Mesenchymal stem cell (in vitro differentiated cells and primary cell): ENCODE measurements at regions not wholly inside any gene's neighbourhood (a gene's known extent, or its start where the extent isn't known, plus 50 kb on each side); places are given as distances from the start of the nearest gene placed in this dataset.
A peak's percentile ranks its signal among the peaks of the same experiment; 100 is the strongest.

Experiments
- DNase-seq: peaks from one replicate; pipeline ENCODE4 v3.0.0-alpha.2; 2013
- H2AFZ ChIP-seq: one replicate; pipeline ENCODE4 v1.6.1; 2013; ENCODE audit warnings: low read depth, mild to moderate bottlenecking, control low read depth, inconsistent platforms, low read length, moderate library complexity
- H2AK5ac ChIP-seq: 2 replicates; pipeline ENCODE4 v1.6.1; 2013; ENCODE audit warnings: low read length, moderate library complexity, mild to moderate bottlenecking, inconsistent platforms; ENCODE audit not compliant: severe bottlenecking
- H2BK120ac ChIP-seq: one replicate; pipeline ENCODE4 v1.6.1; 2013; ENCODE audit warnings: low read depth, mild to moderate bottlenecking, inconsistent platforms, low read length, moderate library complexity
- H2BK12ac ChIP-seq, 2 experiments: one replicate each; pipeline ENCODE4 v1.6.1; 2013; ENCODE audit warnings: inconsistent platforms in 2 of 2, low read length in 2 of 2, mild to moderate bottlenecking in 2 of 2, moderate library complexity in 2 of 2, control low read depth in 1 of 2
- H2BK15ac ChIP-seq: one replicate; pipeline ENCODE4 v1.6.1; 2013; ENCODE audit warnings: mild to moderate bottlenecking, low read depth, inconsistent platforms; ENCODE audit not compliant: poor library complexity, severe bottlenecking
- H2BK5ac ChIP-seq: 2 replicates; pipeline ENCODE4 v1.6.1; 2013; ENCODE audit warnings: low read depth, mild to moderate bottlenecking, low read length, control low read depth, inconsistent platforms; ENCODE audit not compliant: poor library complexity, severe bottlenecking
- H3K14ac ChIP-seq, 2 experiments: one replicate each; pipeline ENCODE4 v1.6.1; 2013; ENCODE audit warnings: inconsistent platforms in 2 of 2, low read length in 2 of 2, control low read depth in 1 of 2, mild to moderate bottlenecking in 1 of 2, moderate library complexity in 1 of 2
- H3K18ac ChIP-seq, 2 experiments: one replicate each; pipeline ENCODE4 v1.6.1; 2013; ENCODE audit warnings: inconsistent platforms in 2 of 2, low read length in 2 of 2, control low read depth in 1 of 2, low read depth in 1 of 2, mild to moderate bottlenecking in 1 of 2
- H3K23ac ChIP-seq, 2 experiments: one replicate each; pipeline ENCODE4 v1.6.1; 2013; ENCODE audit warnings: inconsistent platforms in 2 of 2, low read length in 2 of 2, mild to moderate bottlenecking in 2 of 2, moderate library complexity in 2 of 2, control low read depth in 1 of 2
- H3K27ac ChIP-seq: 2 replicates; pipeline ENCODE4 v1.5.1; 2013; ENCODE audit warnings: mild to moderate bottlenecking, moderate library complexity, low read length, control low read depth, inconsistent platforms; ENCODE audit not compliant: poor library complexity, severe bottlenecking
- H3K27me3 ChIP-seq, 2 experiments: 2 replicates each; pipeline versions ENCODE4 v1.6.1 to v1.7.0; 2013; ENCODE audit warnings: low read length in 2 of 2, mild to moderate bottlenecking in 2 of 2, moderate library complexity in 2 of 2, control low read depth in 1 of 2, inconsistent platforms in 1 of 2; ENCODE audit not compliant: control insufficient read depth in 1 of 2, insufficient read depth in 1 of 2
- H3K36me3 ChIP-seq, 2 experiments: 2 replicates each; pipeline versions ENCODE4 v1.6.1 to v1.7.0; 2013; ENCODE audit warnings: low read length in 2 of 2, control low read depth in 1 of 2, inconsistent platforms in 1 of 2, low read depth in 1 of 2, mild to moderate bottlenecking in 1 of 2; ENCODE audit not compliant: insufficient read depth in 2 of 2, control insufficient read depth in 1 of 2
- H3K4ac ChIP-seq, 2 experiments: one replicate each; pipeline ENCODE4 v1.6.1; 2013; ENCODE audit warnings: inconsistent platforms in 2 of 2, low read length in 2 of 2, mild to moderate bottlenecking in 2 of 2, moderate library complexity in 2 of 2, control low read depth in 1 of 2, low read depth in 1 of 2
- H3K4me1 ChIP-seq: 2 replicates; pipeline ENCODE4 v1.6.1; 2013; ENCODE audit warnings: low read depth, low read length, control low read depth; ENCODE audit not compliant: control insufficient read depth, insufficient read depth
- H3K4me2 ChIP-seq: 2 replicates; pipeline ENCODE4 v1.6.1; 2013; ENCODE audit warnings: low read length, mild to moderate bottlenecking, inconsistent platforms; ENCODE audit not compliant: poor library complexity, severe bottlenecking
- H3K4me3 ChIP-seq, 2 experiments: 2 replicates each; pipeline versions ENCODE4 v1.5.1 to v1.7.0; 2013; ENCODE audit warnings: low read length in 2 of 2, mild to moderate bottlenecking in 2 of 2, control low read depth in 1 of 2, low read depth in 1 of 2; ENCODE audit not compliant: insufficient read depth in 1 of 2
- H3K79me1 ChIP-seq: replicated peaks from 2 replicates; pipeline ENCODE4 v1.6.1; 2013; ENCODE audit warnings: mild to moderate bottlenecking, control low read depth, low read length, inconsistent platforms; ENCODE audit not compliant: poor library complexity, severe bottlenecking
- H3K9ac ChIP-seq: 2 replicates; pipeline ENCODE4 v1.7.0; 2013; ENCODE audit warnings: mild to moderate bottlenecking, low read length, moderate library complexity
- H3K9me3 ChIP-seq: 2 replicates; pipeline ENCODE4 v1.7.0; 2013; ENCODE audit warnings: mild to moderate bottlenecking, low read length; ENCODE audit not compliant: control insufficient read depth
- H4K8ac ChIP-seq: one replicate; pipeline ENCODE4 v1.6.1; 2013; ENCODE audit warnings: inconsistent platforms, mild to moderate bottlenecking, low read length, moderate library complexity
- H4K91ac ChIP-seq: one replicate; pipeline ENCODE4 v1.6.1; 2013; ENCODE audit warnings: mild to moderate bottlenecking, low read length, inconsistent platforms
- WGBS: methylation state at CpG from one replicate; pipeline ENCODE4 v1.1.7; 2013; ENCODE audit warnings: mixed read lengths; 5-methylcytosine and 5-hydroxymethylcytosine counted together

DNA sequence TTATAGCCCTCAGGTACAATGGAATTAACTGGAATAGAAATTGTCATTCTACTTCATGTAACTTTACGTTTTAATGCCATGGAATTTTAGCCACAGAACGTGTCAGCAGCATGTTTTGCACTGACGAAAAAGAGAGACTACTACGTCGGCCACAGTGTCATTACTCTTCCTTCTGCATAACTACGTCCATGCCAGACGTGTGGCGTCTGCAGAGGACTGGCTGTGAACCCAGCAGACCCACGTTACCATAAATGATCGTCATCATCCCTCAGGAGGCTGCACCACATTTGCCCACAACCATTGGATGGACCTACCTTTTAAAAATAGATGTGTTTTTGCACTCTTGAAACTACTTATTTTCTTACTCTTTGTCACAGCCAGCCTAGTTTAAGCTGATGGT is 63.8 kb upstream of the ATG10 start:
- H3K4me3 ChIP-seq: no peak overlapping the region
- no peaks in the 10 kb centered on the region for H3K27me3 ChIP-seq
- no peaks in the 10 kb centered on the region for H3K4me1 ChIP-seq
- H2AFZ ChIP-seq: no peak overlapping the region
- no peak for DNase-seq
- H2BK120ac ChIP-seq: no peak overlapping the region
- no peak overlapping the region for H3K9ac ChIP-seq
- H4K8ac ChIP-seq: no peak overlapping the region
- no peaks in the 10 kb centered on the region for H3K79me1 ChIP-seq
- H2AK5ac ChIP-seq: no peak overlapping the region
- H3K27ac ChIP-seq: no peak overlapping the region
- H3K4me2 ChIP-seq: no peak overlapping the region
- no peak overlapping the region for H3K4ac ChIP-seq
- no peak overlapping the region for H2BK5ac ChIP-seq
- H2BK15ac ChIP-seq: no peak overlapping the region
- no peaks in the 10 kb centered on the region for H3K9me3 ChIP-seq
- WGBS: 93% methylated on average over 10 of the region's 10 CpGs
- no peaks in the 10 kb centered on the region for H3K36me3 ChIP-seq
- no peak overlapping the region for H3K23ac ChIP-seq
- H3K14ac ChIP-seq: no peak overlapping the region
- H4K91ac ChIP-seq: no peak overlapping the region
- no peak overlapping the region for H2BK12ac ChIP-seq
- H3K18ac ChIP-seq: no peak overlapping the region

DNA sequence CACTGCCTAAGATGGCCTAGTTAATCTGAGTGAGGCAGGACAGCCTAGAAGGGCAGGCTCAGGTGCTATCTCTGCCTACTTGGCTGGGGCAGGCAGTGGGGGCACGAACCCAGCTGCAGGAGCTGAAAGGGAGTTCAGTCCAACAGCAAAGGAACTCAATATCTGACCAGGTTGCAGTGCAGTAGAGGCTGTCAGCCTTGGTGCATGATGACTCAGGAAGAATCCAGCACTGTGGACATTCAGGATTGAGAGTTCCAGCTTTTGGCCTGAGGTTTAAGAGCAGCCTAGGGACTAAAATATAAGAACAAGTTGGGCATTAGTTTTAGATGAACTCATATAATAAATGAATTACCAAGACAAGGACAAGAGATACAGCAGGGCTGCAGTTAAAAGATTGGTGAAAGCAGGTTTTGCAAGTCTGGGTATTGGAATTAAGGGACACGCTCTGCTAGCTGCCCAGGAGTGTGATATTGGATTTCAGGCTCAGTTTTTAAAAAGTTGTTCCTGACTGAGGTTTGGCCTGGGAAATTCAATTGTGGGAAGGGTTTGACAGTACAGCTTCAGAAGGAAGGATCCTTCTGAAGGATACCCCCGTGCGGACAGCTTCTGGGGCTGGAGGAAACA is 64.7 kb upstream of the ATG10 start:
- H2BK120ac ChIP-seq: no peak overlapping the region
- H2AFZ ChIP-seq: no peak overlapping the region
- H4K8ac ChIP-seq: no peak overlapping the region
- H3K4me3 ChIP-seq: no peak overlapping the region
- no peak overlapping the region for H2BK15ac ChIP-seq
- H4K91ac ChIP-seq: no peak overlapping the region
- H2AK5ac ChIP-seq: no peak overlapping the region
- no peak overlapping the region for H2BK5ac ChIP-seq
- DNase-seq: no peak
- no peak overlapping the region for H3K27ac ChIP-seq
- 86% methylated on average over 4 of the region's 4 CpGs for WGBS
- H3K79me1 ChIP-seq: no peaks in the 10 kb centered on the region
- H2BK12ac ChIP-seq: no peak overlapping the region
- H3K14ac ChIP-seq: peak overlapping the region in 1 of 2 experiments; percentile 9
- no peaks in the 10 kb centered on the region for H3K27me3 ChIP-seq
- no peak overlapping the region for H3K4ac ChIP-seq
- no peaks in the 10 kb centered on the region for H3K9me3 ChIP-seq
- H3K4me2 ChIP-seq: no peak overlapping the region
- H3K18ac ChIP-seq: no peak overlapping the region
- H3K36me3 ChIP-seq: no peaks in the 10 kb centered on the region
- H3K4me1 ChIP-seq: no peaks in the 10 kb centered on the region
- H3K9ac ChIP-seq: no peak overlapping the region
- H3K23ac ChIP-seq: no peak overlapping the region

DNA sequence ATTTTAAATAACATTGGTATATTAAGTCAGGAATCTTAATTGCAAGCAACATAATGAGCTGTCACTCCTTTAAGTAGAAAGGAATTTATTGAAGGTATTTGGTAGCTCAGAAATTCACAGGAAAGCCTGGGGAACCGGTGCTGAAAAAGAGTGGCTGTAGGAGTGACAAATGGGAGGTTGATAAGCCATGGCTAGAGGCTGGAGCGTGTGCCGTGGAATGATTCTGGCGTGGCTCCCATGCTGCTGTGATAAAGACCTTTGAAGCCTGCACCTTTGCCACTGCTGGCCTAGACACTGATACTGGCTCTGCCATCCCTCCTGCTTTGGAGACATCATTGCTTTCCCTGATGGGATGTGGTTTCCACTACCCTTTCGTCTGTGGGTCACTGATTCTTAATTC is 65.7 kb upstream of the ATG10 start:
- DNase-seq: no peak
- H2BK120ac ChIP-seq: no peak overlapping the region

DNA sequence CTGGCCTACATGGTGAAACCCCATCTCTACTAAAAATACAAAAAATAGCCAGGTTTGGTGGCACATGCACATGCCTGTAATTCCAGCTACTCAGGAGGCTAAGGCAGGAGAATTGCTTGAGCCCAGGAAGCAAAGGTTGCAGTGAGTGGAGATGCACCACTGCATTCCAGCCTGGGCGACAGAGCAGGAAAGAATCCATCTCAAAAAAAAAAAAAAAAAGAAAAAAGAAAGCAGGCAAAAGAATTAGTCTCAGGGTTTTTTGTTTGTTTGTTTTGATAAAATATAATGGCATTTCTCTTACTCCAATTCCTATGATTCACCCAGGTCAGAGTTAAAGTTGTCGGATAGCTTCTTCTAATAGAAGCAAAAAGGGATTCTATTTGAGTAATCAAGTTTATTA is 67.0 kb upstream of the ATG10 start:
- no peak for DNase-seq
- no peak overlapping the region for H2BK12ac ChIP-seq
- no peaks in the 10 kb centered on the region for H3K36me3 ChIP-seq
- H2BK15ac ChIP-seq: no peak overlapping the region
- no peak overlapping the region for H4K8ac ChIP-seq
- no CpG with 5 or more reads among the region's 2 CpGs for WGBS
- no peak overlapping the region for H3K23ac ChIP-seq
- no peaks in the 10 kb centered on the region for H3K79me1 ChIP-seq
- no peaks in the 10 kb centered on the region for H3K27me3 ChIP-seq
- H3K9me3 ChIP-seq: no peaks in the 10 kb centered on the region
- H2AFZ ChIP-seq: no peak overlapping the region
- H3K4me1 ChIP-seq: no peaks in the 10 kb centered on the region
- no peak overlapping the region for H3K27ac ChIP-seq
- no peak overlapping the region for H3K4ac ChIP-seq
- H3K9ac ChIP-seq: no peak overlapping the region
- H2AK5ac ChIP-seq: no peak overlapping the region
- H2BK120ac ChIP-seq: no peak overlapping the region
- H4K91ac ChIP-seq: no peak overlapping the region
- no peak overlapping the region for H3K4me3 ChIP-seq
- no peak overlapping the region for H3K4me2 ChIP-seq
- H3K14ac ChIP-seq: no peak overlapping the region
- H2BK5ac ChIP-seq: no peak overlapping the region
- no peak overlapping the region for H3K18ac ChIP-seq

More for the DNA sequence above, 65.7 kb upstream of the ATG10 start:
- Histone ChIP-seq H3K9me3 (no peaks in the 10 kb centered on the region), H3K79me1 (no peaks in the 10 kb centered on the region), H3K18ac (no peak overlapping the region), H3K27me3 (no peaks in the 10 kb centered on the region), H2BK12ac (no peak overlapping the region), H3K27ac (no peak overlapping the region), H3K36me3 (no peaks in the 10 kb centered on the region), H4K91ac (no peak overlapping the region), H3K4me3 (no peak overlapping the region), H3K4ac (no peak overlapping the region), H3K23ac (no peak overlapping the region), H3K4me1 (no peaks in the 10 kb centered on the region), H4K8ac (no peak overlapping the region), H3K4me2 (no peak overlapping the region), H3K9ac (no peak overlapping the region), H2BK15ac (no peak overlapping the region), H2AK5ac (no peak overlapping the region), H2AFZ (no peak overlapping the region), H2BK5ac (no peak overlapping the region), H3K14ac (no peak overlapping the region)
- 68% methylated on average over 5 of the region's 5 CpGs for WGBS
